Putamen (tissue), 1 donor: ENCODE measurements at regions not wholly inside any gene's neighbourhood (a gene's known extent, or its start where the extent isn't known, plus 50 kb on each side); places are given as distances from the start of the nearest gene placed in this dataset.
A peak's percentile ranks its signal among the peaks of the same experiment; 100 is the strongest.
"Not testable (repeated sequence)": the region's sequence is repeated elsewhere in the genome, so short reads cannot be mapped to it uniquely, and the experiment has no call there.

ENCODE experiments used
- DNase-seq: peaks from one replicate; pipeline ENCODE4 v3.0.0-alpha.2; 2016; ENCODE audit warnings: low spot score

DNA sequence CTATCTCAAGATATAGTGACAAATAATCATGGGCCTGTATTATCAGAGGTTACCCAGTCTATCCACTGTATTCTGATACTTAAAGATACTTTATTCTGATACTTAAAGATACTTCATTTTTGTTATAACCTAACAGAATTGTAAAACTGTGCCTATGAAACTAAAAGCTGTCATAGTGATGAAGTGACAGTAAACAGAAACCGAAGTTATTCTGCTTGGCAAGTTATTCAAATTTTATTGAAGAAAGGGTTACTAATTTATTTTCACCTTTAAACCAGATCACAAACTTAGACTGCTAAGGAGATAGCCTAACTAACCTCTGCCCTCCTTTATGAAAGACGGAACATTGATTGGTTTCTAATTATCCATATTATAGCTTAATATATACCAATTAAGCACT, 604.6 kb upstream of the IMPG1 start:
- DNase-seq = no peak

DNA sequence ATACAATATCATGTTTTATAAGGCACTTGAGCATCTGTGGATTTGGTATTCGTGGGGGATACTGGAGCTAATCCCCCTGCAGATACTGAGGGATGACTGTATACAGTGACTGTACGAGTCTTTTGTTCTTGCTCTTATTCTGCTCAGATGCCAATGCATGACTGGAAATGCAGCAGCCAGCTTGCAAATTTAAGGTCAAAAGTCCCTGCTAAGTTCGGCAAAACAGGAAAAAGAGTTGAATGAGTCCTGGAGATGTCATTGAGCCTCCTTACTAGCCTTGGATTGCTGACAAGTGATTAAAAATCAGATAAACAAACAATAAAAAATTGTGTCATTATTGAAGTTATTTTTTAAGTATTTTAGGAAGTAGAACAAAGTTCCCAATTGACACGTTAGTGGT, 599.3 kb upstream of the IMPG1 start:
- no peak for DNase-seq

DNA sequence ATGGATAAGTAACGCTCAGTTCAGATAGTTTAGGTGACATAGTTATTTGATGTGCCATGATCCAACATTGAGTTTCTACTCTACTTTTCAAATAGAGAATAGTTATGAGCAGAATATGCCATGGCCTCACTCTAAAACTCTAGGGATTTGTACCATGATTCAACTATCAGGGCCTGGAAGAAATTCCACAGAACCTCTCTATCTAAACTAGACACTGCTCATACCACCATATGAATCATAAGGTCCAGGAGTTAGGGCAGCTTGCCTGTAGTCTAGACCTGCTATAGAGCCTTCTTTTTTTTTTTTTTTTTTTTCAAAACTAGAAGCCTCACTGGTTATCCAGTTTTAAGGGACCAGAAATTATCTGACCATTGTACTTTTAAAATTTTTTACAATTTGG, 571.8 kb upstream of the IMPG1 start:
- DNase-seq = no peak

DNA sequence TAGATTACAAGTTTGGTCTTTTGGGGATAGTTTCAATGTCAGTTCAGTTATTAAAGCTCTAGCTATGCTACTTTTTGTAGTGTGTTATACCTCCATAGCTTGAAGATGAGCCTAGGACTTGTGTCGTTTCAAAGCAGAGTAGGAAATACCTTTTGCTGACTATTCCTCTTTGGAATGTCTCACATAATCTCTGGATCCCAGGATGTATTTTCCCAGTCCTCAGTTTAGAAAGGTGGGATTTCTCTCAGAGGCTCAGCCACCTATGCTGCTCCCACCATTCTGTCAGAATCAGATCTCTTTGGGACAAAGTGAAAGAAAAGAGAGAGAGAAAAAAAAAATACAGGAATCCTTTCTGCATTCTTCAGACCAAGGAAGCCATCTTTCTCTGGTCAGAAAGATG, 567.5 kb upstream of the IMPG1 start:
- no peak for DNase-seq

- no peak for DNase-seq
These were observed 562.2 kb upstream of the IMPG1 start for GRCh38 chr6:76634695-76635094.

- no peak for DNase-seq
These were observed 560.8 kb upstream of the IMPG1 start for GRCh38 chr6:76633259-76633658.

GRCh38 chr6:76631622-76632021, 559.2 kb upstream of the IMPG1 start:
- no peak for DNase-seq

DNA sequence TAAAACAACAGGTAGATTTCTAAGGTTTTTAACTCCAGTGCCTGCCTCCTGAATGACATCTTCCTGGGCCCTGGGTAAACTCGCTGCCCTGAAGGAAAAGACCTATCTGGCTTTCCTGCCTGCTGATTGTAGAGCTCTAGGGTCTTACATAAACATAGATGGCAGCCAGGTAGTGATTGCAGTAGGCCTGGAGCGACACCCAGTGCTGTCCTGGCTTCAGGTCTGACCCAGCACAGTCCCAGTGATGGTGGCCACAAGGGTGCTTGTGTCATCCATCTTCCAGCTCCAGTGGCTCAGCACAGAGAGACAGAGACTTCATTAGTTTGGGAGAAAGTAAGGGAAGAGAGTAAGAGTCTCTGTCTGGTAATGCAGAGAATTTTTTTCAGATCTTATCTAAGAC, 542.9 kb upstream of the IMPG1 start:
- DNase-seq = no peak

DNA sequence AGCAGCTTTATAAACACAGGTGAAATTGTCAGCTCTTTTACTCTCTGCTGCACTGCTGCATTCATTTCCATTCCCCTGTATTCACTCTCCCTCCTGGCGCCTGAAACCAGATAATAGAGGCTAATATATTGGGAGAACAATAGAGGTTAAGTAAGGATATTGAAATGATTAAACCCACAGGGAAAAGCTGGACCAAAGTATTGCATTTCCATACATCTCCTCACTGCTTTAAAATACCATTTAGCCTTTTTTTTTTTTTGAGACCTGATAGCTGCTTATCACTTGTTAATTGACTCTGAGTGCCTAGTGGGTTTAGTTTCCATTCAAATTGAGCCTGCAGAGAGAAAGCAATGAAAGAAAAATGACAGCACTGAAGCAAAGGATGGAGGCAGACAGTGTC, 540.5 kb upstream of the IMPG1 start:
- DNase-seq = no peak

GRCh38 chr6:76609160-76609559, 536.7 kb upstream of the IMPG1 start:
- DNase-seq = no peak

DNA sequence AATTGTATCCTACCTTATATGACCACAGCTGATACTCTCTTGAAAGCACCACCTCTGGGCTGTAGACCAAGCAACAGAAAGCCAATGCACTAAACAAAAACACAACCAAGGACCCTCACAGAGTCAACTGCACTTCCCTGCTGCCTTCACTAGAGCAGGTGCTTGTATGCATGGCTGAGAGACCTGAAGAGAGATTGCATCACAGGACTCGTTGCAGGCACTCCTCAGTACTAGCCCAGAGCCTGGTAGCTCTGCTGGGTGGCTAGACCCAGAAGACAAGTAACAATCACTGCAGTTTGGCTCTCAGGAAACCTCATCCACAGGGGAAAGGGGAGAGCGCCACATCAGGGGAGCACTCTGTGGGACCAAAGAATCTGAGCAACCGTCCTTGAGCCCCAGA, 521.6 kb upstream of the IMPG1 start:
- DNase-seq = no peak

GRCh38 chr6:76593668-76594067, 521.2 kb upstream of the IMPG1 start:
- DNase-seq = no peak

DNA sequence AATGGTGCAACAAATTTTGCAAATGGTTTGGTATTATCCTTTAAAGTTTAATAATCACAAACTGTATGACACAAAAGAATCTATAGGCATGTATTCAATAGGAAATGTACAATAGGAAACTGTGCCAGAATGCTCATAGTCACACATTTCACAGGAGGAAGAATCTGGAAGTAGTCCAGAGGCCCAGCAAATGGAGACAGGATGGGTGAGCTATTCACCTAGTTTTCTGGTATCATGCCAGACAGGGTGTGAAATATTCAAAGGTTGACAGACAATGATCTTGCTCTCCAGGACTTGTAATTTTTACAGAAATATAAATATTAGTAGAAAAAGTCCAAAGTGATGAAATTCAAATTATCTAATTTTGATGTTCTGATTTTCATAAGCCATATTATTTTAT, 520.1 kb upstream of the IMPG1 start:
- DNase-seq = no peak

DNA sequence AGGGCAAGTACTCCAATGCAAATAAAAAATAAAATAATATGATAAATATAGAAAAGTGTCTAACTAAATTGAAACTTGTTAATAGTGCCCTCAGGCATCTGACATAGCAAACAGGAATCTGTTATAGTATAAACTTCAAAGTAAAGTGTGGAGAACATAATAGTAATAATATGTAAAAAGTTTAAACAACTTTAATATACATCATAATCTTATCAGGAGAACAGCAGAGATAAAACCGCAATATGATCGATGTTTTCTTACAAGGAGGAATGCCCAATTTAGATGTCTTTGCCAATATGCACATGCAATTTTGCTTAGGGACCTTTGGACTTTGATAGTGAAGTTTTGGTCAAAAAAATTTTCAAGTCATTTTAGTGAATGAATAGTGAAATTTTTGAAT, 514.8 kb upstream of the IMPG1 start:
- no peak for DNase-seq

DNA sequence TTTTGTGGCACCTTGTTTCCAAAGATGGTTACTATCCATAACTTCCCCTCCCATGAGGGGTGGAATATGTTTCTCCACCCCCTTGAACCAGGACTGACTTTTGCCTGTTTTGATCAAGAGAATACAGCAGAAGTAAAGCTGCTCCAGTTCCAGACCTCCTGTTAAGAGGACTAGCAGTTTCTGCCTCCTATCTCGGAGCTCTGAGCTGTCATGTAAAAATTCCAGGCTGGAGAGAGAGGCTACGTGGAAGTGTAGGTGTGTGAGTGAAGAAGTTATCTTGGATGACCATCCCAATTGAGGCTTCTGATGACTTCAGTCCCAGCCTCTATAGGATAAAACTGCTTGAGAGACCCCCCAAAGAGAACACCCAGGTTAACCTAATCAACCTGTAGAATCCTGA, 511.7 kb upstream of the IMPG1 start:
- DNase-seq = no peak

DNA sequence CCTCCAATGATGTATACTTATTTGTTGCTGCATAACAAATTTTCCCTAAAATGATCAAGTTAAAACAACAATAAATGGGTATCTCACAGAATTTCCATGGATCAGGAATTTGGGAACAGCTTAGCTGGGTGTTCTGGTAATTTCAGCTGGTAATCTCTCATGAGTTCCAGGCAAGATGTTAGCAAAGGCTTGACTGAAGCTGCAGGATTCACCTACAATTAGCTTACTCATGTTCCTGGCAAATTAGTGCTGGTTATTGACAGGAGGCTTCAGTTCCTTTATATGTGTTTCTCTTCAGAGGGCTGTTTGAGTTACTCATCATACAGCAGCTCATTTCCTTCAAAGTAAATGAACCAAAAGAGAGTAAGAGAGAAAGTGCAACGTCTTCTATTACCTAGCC, 506.3 kb upstream of the IMPG1 start:
- peak; percentile 42 for DNase-seq

GRCh38 chr6:76574746-76575145, 502.3 kb upstream of the IMPG1 start:
- DNase-seq = no peak

- no peak for DNase-seq
These were observed 493.5 kb upstream of the IMPG1 start for GRCh38 chr6:76565932-76566331.

GRCh38 chr6:76562371-76562770, 489.9 kb upstream of the IMPG1 start:
- not testable (repeated sequence) for DNase-seq

- not testable (repeated sequence) for DNase-seq
These were observed 488.6 kb upstream of the IMPG1 start for GRCh38 chr6:76560851-76561755.

GRCh38 chr6:76553256-76553655, 480.8 kb upstream of the IMPG1 start:
- DNase-seq = no peak

- DNase-seq = no peak
These were observed 479.8 kb upstream of the IMPG1 start for GRCh38 chr6:76552268-76552667.

DNA sequence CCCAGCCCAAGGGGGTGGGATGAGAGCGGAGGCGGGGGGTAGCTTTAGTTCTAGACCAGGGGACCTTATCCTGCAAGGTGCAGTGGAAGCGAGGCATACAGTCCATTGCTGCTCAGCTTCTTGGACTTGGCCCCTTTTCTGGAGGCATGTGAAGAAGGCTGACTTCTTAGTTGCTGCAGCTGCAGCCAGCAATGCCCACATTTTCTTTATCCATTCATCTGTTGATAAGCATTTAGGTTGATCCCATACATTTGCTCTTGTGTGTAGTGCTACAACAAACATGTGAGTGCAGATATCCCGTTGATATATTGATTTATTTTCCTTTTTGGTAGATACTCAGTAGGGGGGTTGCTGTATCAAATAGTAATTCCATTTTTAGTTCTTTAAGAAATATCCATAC, 461.2 kb upstream of the IMPG1 start:
- no peak for DNase-seq

- no peak for DNase-seq
These were observed 460.2 kb upstream of the IMPG1 start for GRCh38 chr6:76532647-76533046.
